Stimulated activated memory B cell treated with anti-CD40 and anti-IgM and Interleukin-4, amounts not matched to agents 10 μg/mL and 1 μg/mL and 100 μg/mL, for 72 hours (primary cell): ENCODE measurements at regions not wholly inside any gene's neighbourhood (a gene's known extent, or its start where the extent isn't known, plus 50 kb on each side); places are given as distances from the start of the nearest gene placed in this dataset.

Experiments
- ATAC-seq: fragments of 150-1000 bp; cut with Tn5 transposase; 2 replicates; pipeline ENCODE4 v1.10.0; 2021
- H3K27ac Mint-ChIP-seq: one replicate; pipeline ENCODE4 v1.8.0; 2022; ENCODE audit warnings: mild to moderate bottlenecking, mixed read lengths
- H3K27me3 Mint-ChIP-seq: one replicate; pipeline ENCODE4 v1.8.0; 2022; ENCODE audit warnings: mixed read lengths
- H3K36me3 Mint-ChIP-seq: one replicate; pipeline ENCODE4 v1.8.0; 2022; ENCODE audit warnings: mixed read lengths
- H3K4me1 Mint-ChIP-seq: one replicate; pipeline ENCODE4 v1.8.0; 2022; ENCODE audit warnings: mixed read lengths
- H3K4me3 Mint-ChIP-seq: one replicate; pipeline ENCODE4 v1.8.0; 2022; ENCODE audit warnings: mild to moderate bottlenecking, moderate library complexity, mixed read lengths
- H3K9me3 Mint-ChIP-seq: one replicate; pipeline ENCODE4 v1.8.0; 2022; ENCODE audit warnings: mixed read lengths

DNA sequence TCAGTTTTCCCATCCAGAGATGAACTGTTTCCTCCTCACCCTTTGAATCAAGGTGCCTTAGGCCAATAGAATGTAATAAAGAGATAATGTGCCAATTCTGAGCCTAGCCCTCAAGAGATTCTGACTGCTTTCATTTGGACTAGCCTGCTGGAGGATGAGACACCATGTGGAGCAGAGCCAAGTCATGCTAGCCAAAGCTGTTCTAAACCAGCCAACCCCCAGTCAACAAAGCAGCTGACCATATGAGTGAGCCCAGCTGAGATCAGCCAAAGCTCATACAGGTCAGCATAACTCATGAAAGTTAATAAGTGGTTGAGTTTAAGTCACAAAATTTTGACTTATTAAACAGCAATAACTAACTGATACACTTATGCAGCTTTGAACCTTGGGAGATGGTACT lies 66.7 kb upstream of the DBX1 start:
- H3K27me3 Mint-ChIP-seq, result no peaks in the 10 kb centered on the region
- H3K4me3 Mint-ChIP-seq, result no peak overlapping the region
- no peaks in the 10 kb centered on the region for H3K4me1 Mint-ChIP-seq
- ATAC-seq, result no peak
- H3K36me3 Mint-ChIP-seq, result no peaks in the 10 kb centered on the region
- H3K9me3 Mint-ChIP-seq, result peaks cover 9% of the 10 kb centered on the region
- no peak overlapping the region for H3K27ac Mint-ChIP-seq

DNA sequence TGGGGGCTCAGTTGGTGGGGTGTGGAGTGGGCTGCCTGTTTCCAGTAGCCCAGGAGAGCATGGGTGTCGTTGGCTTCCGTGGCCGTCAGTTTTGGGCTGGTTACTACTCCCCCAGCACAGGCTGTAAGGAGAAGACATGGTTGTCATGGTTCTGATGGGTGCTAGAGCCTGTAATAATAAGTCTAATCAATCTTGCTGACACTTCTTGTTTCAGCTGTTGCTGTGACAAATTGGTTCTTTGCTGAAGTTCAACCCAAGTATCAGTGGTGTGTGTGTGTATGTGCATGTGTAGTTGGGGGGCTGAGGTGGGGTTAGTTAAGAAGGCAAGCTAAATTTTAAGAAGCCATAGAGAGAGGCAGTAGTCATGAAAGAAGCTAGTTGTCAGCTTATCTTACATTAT lies 61.3 kb upstream of the DBX1 start:
- no peaks in the 10 kb centered on the region for H3K36me3 Mint-ChIP-seq
- H3K27ac Mint-ChIP-seq, result no peak overlapping the region
- no peaks in the 10 kb centered on the region for H3K27me3 Mint-ChIP-seq
- no peak overlapping the region for H3K4me3 Mint-ChIP-seq
- no peaks in the 10 kb centered on the region for H3K9me3 Mint-ChIP-seq
- ATAC-seq, result peak; percentile 6
- H3K4me1 Mint-ChIP-seq, result no peaks in the 10 kb centered on the region

DNA sequence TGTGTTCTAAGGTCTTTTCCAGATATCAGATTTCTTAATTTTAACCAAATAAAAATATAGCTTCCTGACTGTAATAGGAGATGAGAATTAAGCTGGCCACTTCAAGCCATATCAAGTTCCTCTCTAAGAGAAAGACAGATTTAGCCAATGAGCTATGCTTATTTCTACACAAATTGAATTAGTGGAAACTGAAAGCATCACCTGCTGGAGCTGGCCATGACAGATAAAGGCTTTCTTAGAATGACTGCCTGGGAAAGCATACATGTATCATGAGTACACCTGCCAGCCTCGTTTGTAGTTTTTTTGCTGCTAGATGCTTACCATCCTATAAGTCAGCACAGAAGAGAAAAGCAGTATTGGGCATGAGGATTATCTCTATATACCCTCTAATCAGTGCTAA lies 53.5 kb upstream of the DBX1 start:
- Mint-ChIP-seq H3K27ac (no peak overlapping the region), H3K9me3 (no peaks in the 10 kb centered on the region), H3K27me3 (peaks cover 23% of the 10 kb centered on the region), H3K36me3 (no peaks in the 10 kb centered on the region), H3K4me3 (no peak overlapping the region), H3K4me1 (no peaks in the 10 kb centered on the region)
- ATAC-seq, result no peak

- no peak overlapping the region for H3K27ac Mint-ChIP-seq
- ATAC-seq, result no peak
- no peaks in the 10 kb centered on the region for H3K4me1 Mint-ChIP-seq
- H3K9me3 Mint-ChIP-seq, result no peaks in the 10 kb centered on the region
- no peaks in the 10 kb centered on the region for H3K36me3 Mint-ChIP-seq
- no peak overlapping the region for H3K4me3 Mint-ChIP-seq
- peaks cover 44% of the 10 kb centered on the region for H3K27me3 Mint-ChIP-seq
Observed at GRCh38 chr11:20211691-20212090, 51.4 kb upstream of the DBX1 start.
